OCI-LY3 (cell line): ENCODE measurements at regions not wholly inside any gene's neighbourhood (a gene's known extent, or its start where the extent isn't known, plus 50 kb on each side); places are given as distances from the start of the nearest gene placed in this dataset.

ENCODE experiments used
- CTCF ChIP-seq: fragments of 200-600, 300-600 bp; sonication (generic); IDR thresholded peaks from 2 replicates; pipeline ENCODE4 v1.5.1; 2014; ENCODE audit warnings: antibody characterized with exemption, low read length, low read depth
- EZH2phosphoT487 ChIP-seq: fragments of 200-600 bp; shearing (Covaris generic); IDR thresholded peaks from 2 replicates; pipeline ENCODE4 v1.6.1; 2018; ENCODE audit warnings: antibody characterized with exemption, mixed run types, low read depth

GRCh38 chr3:147521646-147522045 lies 112.5 kb downstream of the ZIC1 start:
- TF ChIP-seq CTCF (no peak), EZH2phosphoT487 (no peak)
